MM.1S (cell line): ENCODE measurements at regions not wholly inside any gene's neighbourhood (a gene's known extent, or its start where the extent isn't known, plus 50 kb on each side); places are given as distances from the start of the nearest gene placed in this dataset.

Source experiments
- DNase-seq: peaks from one replicate; pipeline ENCODE4 v3.0.0-alpha.2; 2015
- H2AFZ ChIP-seq: fragments of 300-600 bp; sonication (generic); 2 replicates; pipeline ENCODE4 v1.6.0; 2016; ENCODE audit warnings: antibody characterized with exemption, low read length
- H3F3A ChIP-seq: fragments of 300-600 bp; sonication (generic); 2 replicates; pipeline ENCODE4 v1.6.1; 2016; ENCODE audit warnings: mild to moderate bottlenecking, antibody characterized with exemption, low read length, moderate library complexity, mixed read lengths; ENCODE audit not compliant: insufficient read depth
- H3K27ac ChIP-seq: fragments of 300-600 bp; sonication (generic); 2 replicates; pipeline ENCODE4 v1.5.1; 2016; ENCODE audit warnings: mild to moderate bottlenecking, low read length
- H3K27me3 ChIP-seq: fragments of 300-600 bp; sonication (generic); replicated peaks from 2 replicates; pipeline ENCODE4 v1.6.0; 2016; ENCODE audit warnings: low read length; ENCODE audit not compliant: insufficient read depth
- H3K36me3 ChIP-seq: fragments of 300-600 bp; sonication (generic); replicated peaks from 2 replicates; pipeline ENCODE4 v1.6.1; 2016; ENCODE audit warnings: mild to moderate bottlenecking, low read length, mixed read lengths; ENCODE audit not compliant: insufficient read depth
- H3K4me1 ChIP-seq: fragments of 300-600 bp; sonication (generic); 2 replicates; pipeline ENCODE4 v1.6.1; 2016; ENCODE audit warnings: low read length, mixed read lengths
- H3K4me2 ChIP-seq: fragments of 300-600 bp; sonication (generic); 2 replicates; pipeline ENCODE4 v1.6.0; 2016; ENCODE audit warnings: low read depth, low read length
- H3K4me3 ChIP-seq: fragments of 300-600 bp; sonication (generic); 2 replicates; pipeline ENCODE4 v1.5.1; 2016; ENCODE audit warnings: low read length, mixed read lengths
- H3K79me2 ChIP-seq: fragments of 300-600 bp; sonication (generic); 2 replicates; pipeline ENCODE4 v1.6.1; 2016; ENCODE audit warnings: mixed run types, low read length, mixed read lengths
- H3K9ac ChIP-seq: fragments of 300-600 bp; sonication (generic); 2 replicates; pipeline ENCODE4 v1.6.1; 2016; ENCODE audit warnings: low read length, mixed read lengths
- H3K9me2 ChIP-seq: fragments of 300-600 bp; sonication (generic); replicated peaks from 2 replicates; pipeline ENCODE4 v1.6.1; 2016; ENCODE audit warnings: mild to moderate bottlenecking, low read length, mixed read lengths; ENCODE audit not compliant: insufficient read depth
- H3K9me3 ChIP-seq: fragments of 300-600 bp; sonication (generic); replicated peaks from 2 replicates; pipeline ENCODE4 v1.6.1; 2016; ENCODE audit warnings: mild to moderate bottlenecking, low read length, mixed read lengths; ENCODE audit not compliant: insufficient read depth
- H4K20me1 ChIP-seq: fragments of 300-600 bp; sonication (generic); 2 replicates; pipeline ENCODE4 v1.6.1; 2016; ENCODE audit warnings: mild to moderate bottlenecking, low read length, moderate library complexity, mixed read lengths; ENCODE audit not compliant: insufficient read depth
- CTCF ChIP-seq: fragments of 300-600 bp; sonication (generic); IDR thresholded peaks from 2 replicates; pipeline ENCODE4 v1.5.1; 2016; ENCODE audit warnings: antibody characterized with exemption, low read length, mixed read lengths
- EZH2 ChIP-seq: fragments of 300-600 bp; sonication (generic); optimal IDR thresholded peaks from 2 replicates; pipeline ENCODE3; 2017; ENCODE audit warnings: low read depth, mild to moderate bottlenecking, antibody characterized with exemption, low read length, mixed read lengths
- EZH2phosphoT487 ChIP-seq: fragments of 300-600 bp; sonication (generic); IDR thresholded peaks from 2 replicates; pipeline ENCODE4 v1.6.1; 2018; ENCODE audit warnings: antibody characterized with exemption, low read length

GRCh38 chrX:30992381-30992904 is 79.4 kb downstream of the FTHL17 start:
- H3K4me1 ChIP-seq: no peaks in the 10 kb centered on the region
- H3K9me3 ChIP-seq: no peaks in the 10 kb centered on the region
- H2AFZ ChIP-seq: no peak overlapping the region
- H3K79me2 ChIP-seq: no peaks in the 10 kb centered on the region
- H4K20me1 ChIP-seq: no peaks in the 10 kb centered on the region
- no peak overlapping the region for H3K27ac ChIP-seq
- H3K4me3 ChIP-seq: no peak overlapping the region
- DNase-seq: no peak
- H3K27me3 ChIP-seq: no peaks in the 10 kb centered on the region
- H3K9ac ChIP-seq: no peak overlapping the region
- H3F3A ChIP-seq: no peaks in the 10 kb centered on the region
- no peaks in the 10 kb centered on the region for H3K9me2 ChIP-seq
- H3K36me3 ChIP-seq: no peaks in the 10 kb centered on the region
- no peak for TF ChIP-seq EZH2
- no peak for TF ChIP-seq EZH2phosphoT487
- TF ChIP-seq CTCF: no peak
- no peak overlapping the region for H3K4me2 ChIP-seq

- no peaks in the 10 kb centered on the region for H3K9me3 ChIP-seq
- H3F3A ChIP-seq: no peaks in the 10 kb centered on the region
- no peak overlapping the region for H2AFZ ChIP-seq
- DNase-seq: no peak
- H3K36me3 ChIP-seq: no peaks in the 10 kb centered on the region
- H3K79me2 ChIP-seq: no peaks in the 10 kb centered on the region
- H3K4me2 ChIP-seq: no peak overlapping the region
- H3K27ac ChIP-seq: no peak overlapping the region
- no peak for TF ChIP-seq EZH2phosphoT487
- no peak for TF ChIP-seq EZH2
- TF ChIP-seq CTCF: no peak
- H3K9ac ChIP-seq: no peak overlapping the region
- no peaks in the 10 kb centered on the region for H3K4me1 ChIP-seq
- no peaks in the 10 kb centered on the region for H3K9me2 ChIP-seq
- no peak overlapping the region for H3K4me3 ChIP-seq
- H3K27me3 ChIP-seq: no peaks in the 10 kb centered on the region
- H4K20me1 ChIP-seq: no peaks in the 10 kb centered on the region
These were observed 81.5 kb downstream of the FTHL17 start for GRCh38 chrX:30990361-30990760.

DNA sequence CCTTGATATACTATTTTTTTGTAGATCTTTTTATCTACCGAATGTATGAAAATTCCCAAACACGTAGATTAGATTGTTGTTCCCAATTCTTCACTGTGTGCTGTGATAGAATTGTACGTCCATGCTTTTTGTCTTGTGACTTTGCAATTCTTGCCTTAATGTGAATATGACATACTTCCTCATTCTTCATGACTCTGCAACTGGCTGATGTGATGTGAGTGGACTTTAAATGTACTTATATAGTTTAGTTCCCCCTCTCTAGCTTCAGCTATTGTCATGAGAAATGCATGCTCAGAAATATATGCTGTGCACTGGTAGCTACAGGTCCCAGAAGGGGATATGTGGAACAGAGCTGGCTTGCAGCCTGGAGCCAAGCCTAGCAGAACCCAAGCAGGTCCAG is 89.4 kb downstream of the FTHL17 start:
- Histone ChIP-seq H3K27me3 (no peaks in the 10 kb centered on the region), H3K4me1 (no peaks in the 10 kb centered on the region), H3K9ac (no peak overlapping the region), H2AFZ (no peak overlapping the region), H3K36me3 (no peaks in the 10 kb centered on the region), H3K4me3 (no peak overlapping the region), H3K9me3 (no peaks in the 10 kb centered on the region), H4K20me1 (no peaks in the 10 kb centered on the region), H3F3A (no peaks in the 10 kb centered on the region), H3K9me2 (no peaks in the 10 kb centered on the region), H3K79me2 (no peaks in the 10 kb centered on the region), H3K27ac (no peak overlapping the region), H3K4me2 (no peak overlapping the region)
- no peak for DNase-seq
- TF ChIP-seq EZH2 (no peak), CTCF (no peak), EZH2phosphoT487 (no peak)
